ENCODE measurements at regions not wholly inside any gene's neighbourhood (a gene's known extent, or its start where the extent isn't known, plus 50 kb on each side); places are given as distances from the start of the nearest gene placed in this dataset.

DNA sequence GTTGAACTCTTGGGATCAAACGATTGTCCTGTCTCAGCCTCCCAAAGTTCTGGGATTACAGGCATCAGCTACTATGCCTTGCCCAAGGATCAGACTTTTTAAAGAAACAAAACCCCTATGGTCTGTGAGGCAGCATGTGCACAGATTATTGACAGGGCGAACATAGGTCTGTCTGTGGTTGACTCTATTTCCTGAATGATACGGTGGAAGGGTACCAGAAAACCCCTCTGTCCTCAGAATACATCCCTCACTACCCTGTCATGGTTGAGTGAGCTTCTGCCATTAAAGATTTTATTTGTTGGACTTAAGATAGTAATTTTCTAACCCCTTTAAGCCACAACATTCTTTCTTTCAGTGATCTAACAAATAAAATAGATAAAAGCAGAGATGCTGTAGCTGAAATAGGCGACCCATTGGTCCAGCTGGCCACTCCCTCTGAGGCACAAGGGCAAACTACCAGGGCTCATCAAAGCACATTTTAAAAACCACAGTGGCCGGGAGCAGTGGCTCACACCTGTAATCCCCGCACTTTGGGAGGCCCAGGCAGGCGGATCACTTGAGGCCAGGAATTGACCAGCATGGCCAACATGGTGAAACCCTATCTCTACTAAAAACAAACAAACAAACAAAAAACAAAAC, 84.9 kb upstream of the ANKRD55 start:
- Histone ChIP-seq H3K36me3 (no peaks in the 10 kb centered on the region), H3K4me1 (peaks cover 0 to 4% of the 10 kb centered on the region in 2 donors), H3K27me3 (no peaks in the 10 kb centered on the region), H3K27ac (no peak overlapping the region), H3K4me3 (no peak overlapping the region), H3K9me3 (no peaks in the 10 kb centered on the region)
- no peak for DNase-seq
- TF ChIP-seq, protein P1, sequence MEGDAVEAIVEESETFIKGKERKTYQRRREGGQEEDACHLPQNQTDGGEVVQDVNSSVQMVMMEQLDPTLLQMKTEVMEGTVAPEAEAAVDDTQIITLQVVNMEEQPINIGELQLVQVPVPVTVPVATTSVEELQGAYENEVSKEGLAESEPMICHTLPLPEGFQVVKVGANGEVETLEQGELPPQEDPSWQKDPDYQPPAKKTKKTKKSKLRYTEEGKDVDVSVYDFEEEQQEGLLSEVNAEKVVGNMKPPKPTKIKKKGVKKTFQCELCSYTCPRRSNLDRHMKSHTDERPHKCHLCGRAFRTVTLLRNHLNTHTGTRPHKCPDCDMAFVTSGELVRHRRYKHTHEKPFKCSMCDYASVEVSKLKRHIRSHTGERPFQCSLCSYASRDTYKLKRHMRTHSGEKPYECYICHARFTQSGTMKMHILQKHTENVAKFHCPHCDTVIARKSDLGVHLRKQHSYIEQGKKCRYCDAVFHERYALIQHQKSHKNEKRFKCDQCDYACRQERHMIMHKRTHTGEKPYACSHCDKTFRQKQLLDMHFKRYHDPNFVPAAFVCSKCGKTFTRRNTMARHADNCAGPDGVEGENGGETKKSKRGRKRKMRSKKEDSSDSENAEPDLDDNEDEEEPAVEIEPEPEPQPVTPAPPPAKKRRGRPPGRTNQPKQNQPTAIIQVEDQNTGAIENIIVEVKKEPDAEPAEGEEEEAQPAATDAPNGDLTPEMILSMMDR (IDR thresholded peaks at IDR 0.05) = no peak
- intact Hi-C loops (cut with DNase I) = no loop called here
- no peak for ATAC-seq

DNA sequence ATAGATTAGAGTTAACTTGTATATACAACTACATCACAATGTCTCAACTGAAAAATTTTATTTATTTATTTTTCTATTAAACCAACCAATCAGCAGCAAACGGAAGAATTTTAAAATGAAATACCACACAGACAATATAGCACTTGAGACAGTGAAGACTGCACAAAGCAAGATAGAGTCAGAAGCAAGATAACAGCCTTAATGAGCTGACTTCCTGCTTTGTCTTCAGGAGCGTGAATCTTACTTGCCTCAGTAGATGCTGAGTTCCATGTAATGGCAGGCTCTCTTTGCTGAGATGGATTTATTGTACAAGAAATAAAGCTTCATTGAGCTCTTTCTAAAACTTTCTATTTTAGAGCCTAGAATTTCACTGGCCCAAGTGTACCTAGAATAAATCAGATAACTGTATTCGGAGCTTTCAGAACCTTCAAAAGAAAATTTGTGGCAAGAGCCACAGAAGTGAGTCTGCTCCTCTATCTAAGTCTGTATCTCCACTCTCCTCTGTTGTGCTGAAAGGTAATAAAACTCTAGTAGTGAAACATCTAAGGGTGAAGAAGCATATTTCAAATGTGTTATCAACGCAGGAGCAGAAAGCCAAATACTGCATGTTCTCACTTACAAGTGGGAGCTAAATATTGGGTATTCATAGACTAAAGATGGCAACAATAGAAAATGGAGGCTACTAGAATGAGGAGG, 83.3 kb upstream of the ANKRD55 start:
- ATAC-seq = no peak
- no peak overlapping the region for H3K27ac ChIP-seq
- intact Hi-C loops (cut with DNase I) = no loop called here
- H3K27me3 ChIP-seq = no peaks in the 10 kb centered on the region
- no peak for DNase-seq
- H3K4me1 ChIP-seq = peaks cover 0 to 5% of the 10 kb centered on the region in 2 donors
- no peak overlapping the region for H3K4me3 ChIP-seq
- H3K9me3 ChIP-seq = no peaks in the 10 kb centered on the region
- H3K36me3 ChIP-seq = no peaks in the 10 kb centered on the region
- TF ChIP-seq, protein P1 (IDR thresholded peaks at IDR 0.05) = no peak

DNA sequence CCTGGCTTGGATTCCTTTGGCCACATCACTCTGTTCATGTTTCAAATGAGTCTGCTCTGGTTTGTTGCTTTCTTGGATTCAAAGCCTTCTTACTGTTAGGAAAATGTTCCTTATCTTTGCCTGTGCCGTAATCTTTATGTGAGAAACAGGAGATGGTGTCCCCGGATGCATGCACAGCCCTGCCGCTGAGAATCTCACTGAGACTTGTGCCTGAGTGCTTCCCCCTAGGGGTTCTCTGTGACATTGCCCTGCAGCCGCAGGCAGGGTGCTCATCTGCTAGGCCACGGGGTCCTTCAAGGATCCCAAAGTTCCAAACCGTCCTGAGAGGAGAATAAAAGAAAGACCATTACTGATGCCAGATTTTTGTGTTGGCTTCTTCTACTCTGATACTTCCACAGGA, 81.4 kb upstream of the ANKRD55 start:
- no peak for ATAC-seq
- peaks cover 0 to 12% of the 10 kb centered on the region in 2 donors for H3K4me1 ChIP-seq

DNA sequence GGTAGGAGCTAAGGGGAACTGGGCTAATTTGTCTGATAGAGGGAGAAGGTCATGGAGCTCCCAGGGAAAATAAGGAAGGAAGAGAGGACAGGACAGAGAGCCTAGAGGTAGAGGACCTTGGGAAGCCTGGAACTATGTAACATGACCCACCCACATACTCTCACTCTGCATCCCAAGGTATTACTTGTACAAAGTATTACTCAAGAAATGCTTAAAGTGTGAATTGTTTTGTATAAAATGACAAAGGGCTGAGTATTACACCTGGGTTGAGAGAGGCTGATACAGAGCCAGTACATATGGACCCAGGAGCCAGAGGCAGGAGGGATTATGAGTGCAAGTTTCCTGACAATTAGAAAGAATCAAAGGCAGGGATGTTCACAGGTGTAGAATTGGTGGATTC, 80.5 kb upstream of the ANKRD55 start:
- H3K9me3 ChIP-seq = no peaks in the 10 kb centered on the region
- DNase-seq (no peak), ATAC-seq (no peak)
- H3K4me3 ChIP-seq = no peak overlapping the region
- H3K4me1 ChIP-seq = peaks cover 0 to 8% of the 10 kb centered on the region in 2 donors
- no peak overlapping the region for H3K27ac ChIP-seq
- H3K36me3 ChIP-seq = no peaks in the 10 kb centered on the region
- TF ChIP-seq, protein P1 (IDR thresholded peaks at IDR 0.05) = no peak
- no peaks in the 10 kb centered on the region for H3K27me3 ChIP-seq
- intact Hi-C loops (cut with DNase I) = no loop called here

More for the DNA sequence above, 81.4 kb upstream of the ANKRD55 start:
- no peak overlapping the region for H3K27ac ChIP-seq
- TF ChIP-seq, protein P1 (IDR thresholded peaks at IDR 0.05) = peak in 1 of 2 donors; percentile 70
- DNase-seq = peak in 1 of 4 donors; percentile 77
- H3K36me3 ChIP-seq = no peaks in the 10 kb centered on the region
- H3K9me3 ChIP-seq = no peaks in the 10 kb centered on the region
- H3K27me3 ChIP-seq = no peaks in the 10 kb centered on the region
- intact Hi-C loops (cut with DNase I) = no loop called here
- H3K4me3 ChIP-seq = no peak overlapping the region

DNA sequence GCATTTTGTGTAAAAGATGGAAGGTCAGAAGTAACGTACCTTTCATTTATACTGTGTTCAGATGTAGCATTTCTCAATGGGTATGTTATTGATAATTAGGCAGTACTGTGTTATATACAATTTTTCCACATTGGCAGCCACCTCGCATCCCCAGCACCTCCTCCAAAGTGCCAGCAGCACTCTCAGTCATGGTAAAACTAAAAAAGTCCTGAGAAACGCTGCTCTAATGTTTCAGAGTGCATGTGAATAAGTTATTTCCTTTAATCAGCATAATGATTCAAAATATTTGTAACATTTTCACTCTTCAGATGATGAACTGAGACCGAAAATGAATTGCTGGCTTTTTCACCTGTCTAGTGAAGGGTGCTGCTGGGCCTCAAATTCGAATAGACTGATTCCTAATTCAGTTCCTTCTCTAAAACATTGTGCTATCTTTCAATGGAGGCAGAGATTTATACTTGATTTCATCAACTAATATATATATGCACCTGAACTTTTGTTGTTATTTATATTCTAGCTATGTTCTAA, 79.9 kb upstream of the ANKRD55 start:
- Histone ChIP-seq H3K9me3 (no peaks in the 10 kb centered on the region), H3K27me3 (no peaks in the 10 kb centered on the region), H3K27ac (no peak overlapping the region), H3K36me3 (no peaks in the 10 kb centered on the region), H3K4me3 (no peak overlapping the region), H3K4me1 (peaks cover 0 to 8% of the 10 kb centered on the region in 2 donors)
- TF ChIP-seq, protein P1 (IDR thresholded peaks at IDR 0.05) = no peak
- no peak for DNase-seq
- ATAC-seq = no peak
- intact Hi-C loops (cut with DNase I) = no loop called here

Data from left lung (tissue), 4 donors.